HepG2 (cell line): ENCODE measurements at regions not wholly inside any gene's neighbourhood (a gene's known extent, or its start where the extent isn't known, plus 50 kb on each side); places are given as distances from the start of the nearest gene placed in this dataset.

ENCODE experiments used
- ATAC-seq: fragments of 200-7000 bp; cut with Tn5 transposase; 3 replicates; pipeline ENCODE4 v1.9.1; 2020; ENCODE audit warnings: mild to moderate bottlenecking, moderate library complexity
- BruUV-seq: library from RNA; stranded (reverse); fragments of 400-500 nt; replicated peaks from 2 replicates; lab custom pipeline; 2021; lab: Mats Ljungman, UMichigan
- CTCF ChIA-PET: fragments of 300-600 bp; formaldehyde crosslinking; extraction: SDS; loops from one replicate; lab custom pipeline; 2021; ENCODE audit warnings: low total read pairs, inconsistent platforms, low intra/inter-chr PET ratio; lab: Yijun Ruan, JAX
- POLR2A ChIA-PET: fragments of 350-600 bp; sonication (Branson Sonifier 250); formaldehyde crosslinking; loops from one replicate; lab custom pipeline; 2020; ENCODE audit warnings: antibody characterized with exemption, inconsistent platforms; lab: Yijun Ruan, JAX
- DNase-seq: peaks from one replicate; pipeline ENCODE4 v3.0.0-alpha.2; 2015; ENCODE audit warnings: low spot score
- FAIRE-seq: peaks from 3 replicates; lab custom pipeline; 2011; peaks lifted over from hg19 to GRCh38; lab: Jason Lieb, UNC
- H2AFZ ChIP-seq: one replicate; pipeline ENCODE4 v1.6.1; 2011; ENCODE audit warnings: low read length, inconsistent platforms
- H3K27ac ChIP-seq: fragments of 300-600 bp; 3 replicates; pipeline ENCODE4 v1.8.0; 2011; ENCODE audit warnings: mixed run types, mild to moderate bottlenecking, mixed read lengths, low read length, inconsistent platforms; ENCODE audit not compliant: insufficient read depth; ENCODE audit errors: extremely low read length
- H3K27me3 ChIP-seq, 2 experiments: fragments of 200-600 bp in 1 of 2; 2 replicates in 1 of 2; 3 replicates in 1 of 2; pipeline versions ENCODE4 v1.6.0 to v1.8.0; 2011; ENCODE audit warnings: low read length in 2 of 2, mild to moderate bottlenecking in 2 of 2, moderate library complexity in 2 of 2, inconsistent platforms in 1 of 2; ENCODE audit not compliant: insufficient read depth in 2 of 2, control insufficient read depth in 1 of 2
- H3K36me3 ChIP-seq, 2 experiments: fragments of 200-600 bp in 1 of 2; replicated peaks in 1 of 2; 2 replicates in 1 of 2; 3 replicates in 1 of 2; pipeline versions ENCODE4 v1.5.1 to v1.8.0; 2011; ENCODE audit warnings: low read length in 2 of 2, inconsistent platforms in 1 of 2; ENCODE audit not compliant: insufficient read depth in 2 of 2, control insufficient read depth in 1 of 2
- H3K4me1 ChIP-seq: 2 replicates; pipeline ENCODE4 v1.5.1; 2012; ENCODE audit warnings: low read length, inconsistent platforms; ENCODE audit not compliant: insufficient read depth
- H3K4me2 ChIP-seq: 2 replicates; pipeline ENCODE4 v1.6.0; 2011; ENCODE audit warnings: low read depth, low read length, inconsistent platforms
- H3K4me3 ChIP-seq, 3 experiments: fragments of 200-600 bp in 1 of 3; sonication (generic), shearing (Covaris generic) in 1 of 3; replicated peaks in 1 of 3; 2 replicates each; pipeline ENCODE4 v1.5.1; 2011 to 2016; ENCODE audit warnings: low read length in 3 of 3, inconsistent platforms in 2 of 3, low read depth in 2 of 3, mild to moderate bottlenecking in 2 of 3, control low read depth in 1 of 3, mixed read lengths in 1 of 3; ENCODE audit not compliant: insufficient read depth in 1 of 3
- H3K79me2 ChIP-seq: one replicate; pipeline ENCODE4 v1.6.1; 2011; ENCODE audit warnings: low read length, inconsistent platforms; ENCODE audit not compliant: insufficient read depth
- H3K9ac ChIP-seq: 2 replicates; pipeline ENCODE4 v1.6.0; 2011; ENCODE audit warnings: mild to moderate bottlenecking, low read depth, low read length, inconsistent platforms; ENCODE audit not compliant: insufficient read depth
- H3K9me3 ChIP-seq: 2 replicates; pipeline ENCODE4 v1.5.1; 2012; ENCODE audit warnings: mild to moderate bottlenecking, low read length
- H4K20me1 ChIP-seq: 2 replicates; pipeline ENCODE4 v1.6.0; 2011; ENCODE audit warnings: inconsistent platforms, mild to moderate bottlenecking, low read length, moderate library complexity; ENCODE audit not compliant: insufficient read depth
- BCL3 ChIP-seq: sonication (generic); formaldehyde crosslinking; IDR thresholded peaks from 2 replicates; pipeline ENCODE4 v1.5.1; 2020; ENCODE audit warnings: mild to moderate bottlenecking, missing genetic modification reagents, moderate library complexity
- CBFB ChIP-seq: sonication (generic); formaldehyde crosslinking; IDR thresholded peaks from 2 replicates; pipeline ENCODE4 v1.4.0; 2020; ENCODE audit warnings: missing genetic modification reagents
- ELF1 ChIP-seq: sonication (generic); formaldehyde crosslinking; IDR thresholded peaks from 2 replicates; pipeline ENCODE4 v1.4.0; 2020; ENCODE audit warnings: missing genetic modification reagents
- FOXM1 ChIP-seq: sonication (generic); formaldehyde crosslinking; IDR thresholded peaks from 2 replicates; pipeline ENCODE4 v1.5.0; 2020; ENCODE audit warnings: missing genetic modification reagents
- GMEB2 ChIP-seq: IDR thresholded peaks from 2 replicates; pipeline ENCODE4 v1.6.1; 2016; ENCODE audit warnings: missing biosample characterization, missing genetic modification reagents, low read depth
- GZF1 ChIP-seq: sonication (generic); formaldehyde crosslinking; IDR thresholded peaks from 2 replicates; pipeline ENCODE4 v1.5.1; 2020; ENCODE audit warnings: mild to moderate bottlenecking, missing genetic modification reagents
- HOXA5 ChIP-seq: sonication (generic); formaldehyde crosslinking; IDR thresholded peaks from 2 replicates; pipeline ENCODE4 v1.4.0; 2020; ENCODE audit warnings: missing genetic modification reagents
- KDM2A ChIP-seq: sonication (generic); formaldehyde crosslinking; IDR thresholded peaks from 2 replicates; pipeline ENCODE4 v1.4.0; 2020; ENCODE audit warnings: low read depth, missing genetic modification reagents, borderline replicate concordance
- MAF1 ChIP-seq: sonication (generic); formaldehyde crosslinking; IDR thresholded peaks from 2 replicates; pipeline ENCODE4 v1.5.0; 2020; ENCODE audit warnings: missing genetic modification reagents, borderline replicate concordance
- MED8 ChIP-seq: sonication (generic); formaldehyde crosslinking; IDR thresholded peaks from 2 replicates; pipeline ENCODE4 v1.8.1; 2023; ENCODE audit warnings: mild to moderate bottlenecking, missing genetic modification reagents; ENCODE audit not compliant: insufficient replicate concordance
- U2AF1 ChIP-seq: fragments of 200-400 bp; formaldehyde crosslinking; optimal IDR thresholded peaks from 2 replicates; pipeline ENCODE3; 2017; ENCODE audit warnings: mild to moderate bottlenecking, low read depth, low read length
- ZBTB1 ChIP-seq: sonication (generic); formaldehyde crosslinking; IDR thresholded peaks from 2 replicates; pipeline ENCODE4 v1.4.0; 2020; ENCODE audit warnings: missing genetic modification reagents, borderline replicate concordance
- ZBTB4 ChIP-seq: sonication (generic); formaldehyde crosslinking; IDR thresholded peaks from 2 replicates; pipeline ENCODE4 v1.4.0; 2020; ENCODE audit warnings: missing genetic modification reagents, mild to moderate bottlenecking, borderline replicate concordance
- ZBTB42 ChIP-seq: sonication (generic); formaldehyde crosslinking; IDR thresholded peaks from 2 replicates; pipeline ENCODE4 v1.5.0; 2020; ENCODE audit warnings: mild to moderate bottlenecking, missing genetic modification reagents
- ZFP41 ChIP-seq: sonication (generic); formaldehyde crosslinking; IDR thresholded peaks from 2 replicates; pipeline ENCODE4 v1.4.0; 2020; ENCODE audit warnings: mild to moderate bottlenecking, missing genetic modification reagents, borderline replicate concordance
- ZNF10 ChIP-seq: sonication (generic); formaldehyde crosslinking; IDR thresholded peaks from 2 replicates; pipeline ENCODE4 v1.4.0; 2020; ENCODE audit warnings: mild to moderate bottlenecking, low read depth, missing genetic modification reagents, borderline replicate concordance
- ZNF275 ChIP-seq: sonication (generic); formaldehyde crosslinking; IDR thresholded peaks from 2 replicates; pipeline ENCODE4 v1.8.0; 2022; ENCODE audit warnings: missing genetic modification reagents, mild to moderate bottlenecking, inconsistent platforms, borderline replicate concordance
- ZNF570 ChIP-seq: sonication (generic); formaldehyde crosslinking; IDR thresholded peaks from 2 replicates; pipeline ENCODE4 v1.4.0; 2020; ENCODE audit warnings: mild to moderate bottlenecking, missing genetic modification reagents, borderline replicate concordance
- WGBS: methylation state at CpG from one replicate; pipeline ENCODE4 v1.1.6; 2017; ENCODE audit warnings: low lambda C conversion rate; 5-methylcytosine and 5-hydroxymethylcytosine counted together
- in situ Hi-C: cut with HindIII; loops from 2 replicates; pipeline ENCODE4 v1.10.0; 2017; ENCODE audit warnings: low pct_unique_long_range_greater_than_20kb; ENCODE audit not compliant: extremely low pct_ligation_motif_present
- intact Hi-C: fragments of 100-400 bp; cut with micrococcal nuclease; formaldehyde crosslinking; loops from one replicate; pipeline ENCODE4 v1.10.0; 2022; ENCODE audit not compliant: unreplicated experiment

GRCh38 chr15:72908713-72909112 is 125.2 kb upstream of the ADPGK start (continued):
- TF ChIP-seq ZBTB4 (CRISPR knock-in tag) (no peak), U2AF1 (no peak), KDM2A (CRISPR knock-in tag) (no peak), MAF1 (CRISPR knock-in tag) (no peak)
- TF ChIP-seq, all 625 proteins: peak for 0

DNA sequence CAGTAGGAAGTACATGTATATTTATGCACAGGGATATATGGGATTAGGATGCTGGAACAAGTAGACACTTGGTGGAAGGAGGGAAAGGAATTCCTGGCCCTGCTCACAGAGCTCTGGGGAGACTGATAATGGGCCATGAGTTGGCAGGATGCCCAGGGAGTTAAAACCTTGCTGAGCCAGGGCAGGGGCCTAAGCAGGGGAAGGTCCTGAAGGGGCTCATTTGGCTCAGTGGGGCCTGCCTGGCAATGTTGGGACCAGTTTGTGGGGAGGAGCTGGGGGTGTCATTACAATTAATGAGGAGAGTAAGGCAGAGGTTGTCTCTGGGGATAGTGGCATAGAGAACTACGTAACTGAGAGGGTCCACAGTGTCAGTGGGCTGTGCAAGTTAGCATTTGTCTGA is 124.2 kb upstream of the ADPGK start:
- in situ Hi-C loops: no loop called here
- CTCF ChIA-PET: no interaction called here
- FAIRE-seq: no peak

More for the DNA sequence above, 124.2 kb upstream of the ADPGK start:
- no peak overlapping the region for H3K27ac ChIP-seq
- H3K9ac ChIP-seq: no peak overlapping the region
- no peak overlapping the region for H3K4me2 ChIP-seq
- intact Hi-C loops: no loop called here
- no TSS peak for BruUV-seq
- POLR2A ChIA-PET: no interaction called here
- DNase-seq: no peak
- no peaks in the 10 kb centered on the region for H3K36me3 ChIP-seq
- TF ChIP-seq ZNF275 (no peak), ZNF10 (CRISPR knock-in tag) (no peak), ZFP41 (CRISPR knock-in tag) (no peak), ZNF570 (no peak), BCL3 (no peak), HOXA5 (CRISPR knock-in tag) (no peak), GZF1 (CRISPR knock-in tag) (no peak), CBFB (CRISPR knock-in tag) (no peak), ZBTB1 (CRISPR knock-in tag) (no peak), GMEB2 (no peak), FOXM1 (CRISPR knock-in tag) (no peak), ZBTB42 (CRISPR knock-in tag) (no peak), ELF1 (no peak), MED8 (CRISPR knock-in tag) (no peak)
- TF ChIP-seq, all 625 proteins: peak for 0
- no peak for ATAC-seq
- WGBS: 23% methylated on average over 1 of the region's 1 CpG
- H3K4me1 ChIP-seq: no peaks in the 10 kb centered on the region
- no peaks in the 10 kb centered on the region for H3K79me2 ChIP-seq
- no peaks in the 10 kb centered on the region for H3K9me3 ChIP-seq
- no peaks in the 10 kb centered on the region for H4K20me1 ChIP-seq
- no peak overlapping the region for H3K4me3 ChIP-seq
- no peak overlapping the region for H2AFZ ChIP-seq
- peaks cover 0 to 15% of the 10 kb centered on the region in 2 experiments; a peak in 3 of 5 replicates for H3K27me3 ChIP-seq
